GM19043 (cell line): ENCODE measurements at regions not wholly inside any gene's neighbourhood (a gene's known extent, or its start where the extent isn't known, plus 50 kb on each side); places are given as distances from the start of the nearest gene placed in this dataset.

Experiments used
- ATAC-seq: cut with Tn5 transposase; IDR thresholded peaks from one replicate; pipeline ENCODE4 v1.9.1; 2021; ENCODE audit warnings: low read depth; ENCODE audit not compliant: unreplicated experiment

DNA sequence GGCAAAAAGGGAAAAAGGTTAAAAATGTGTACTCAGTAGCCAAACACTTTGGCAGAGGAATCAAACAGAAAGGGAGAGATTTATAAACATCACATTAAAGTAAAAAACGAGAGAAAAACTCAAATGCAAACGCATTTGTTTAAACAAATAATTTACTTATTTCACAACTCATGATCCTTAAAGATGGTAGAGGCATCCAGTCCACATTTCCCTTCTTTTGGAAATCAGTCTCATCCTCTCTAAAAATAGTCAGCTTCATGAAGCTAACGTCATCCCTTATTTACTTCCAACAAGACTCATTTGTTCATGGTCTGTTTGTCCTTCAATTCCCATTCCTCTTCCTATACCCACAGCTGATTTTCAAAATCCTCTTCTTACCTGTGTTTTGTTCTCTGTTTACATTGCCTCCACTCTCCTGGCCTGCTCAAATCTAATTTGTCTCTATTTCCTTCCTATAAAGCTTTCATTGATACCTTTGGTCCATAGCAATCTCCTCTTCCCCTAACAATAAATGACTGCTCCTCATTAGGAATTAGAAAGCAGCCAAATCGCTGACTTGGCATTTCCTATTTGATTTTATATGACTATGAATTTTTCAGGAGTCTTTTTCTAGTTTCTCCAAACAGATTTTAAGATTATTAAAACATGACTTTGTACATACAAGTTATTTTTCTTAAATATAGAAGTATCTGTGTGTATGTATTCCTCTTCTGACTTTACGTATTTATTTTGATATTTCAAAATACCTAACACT is 805.3 kb downstream of the TLE1 start:
- no peak for ATAC-seq

- ATAC-seq = no peak
Observed at GRCh38 chr9:80883426-80883825, 805.9 kb downstream of the TLE1 start.

DNA sequence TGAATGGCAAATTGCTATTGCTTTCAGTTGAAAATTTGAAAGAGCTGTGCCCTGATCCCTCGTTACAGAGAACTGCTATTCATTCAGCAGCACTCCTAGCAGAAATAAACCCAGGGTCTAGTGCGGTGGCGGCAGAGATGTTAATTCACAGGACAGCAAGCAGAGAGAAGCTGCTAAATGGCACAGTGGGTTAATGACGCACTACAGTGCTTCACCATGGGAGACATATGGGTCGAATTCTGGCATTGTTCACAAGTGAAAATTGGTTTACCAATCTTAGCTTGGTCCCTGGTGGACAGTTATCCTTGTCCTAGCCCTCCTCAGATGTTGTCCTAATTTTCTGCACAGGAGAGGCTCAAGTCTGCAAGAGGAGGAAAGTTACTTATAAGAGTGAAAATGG is 807.4 kb downstream of the TLE1 start:
- no peak for ATAC-seq

DNA sequence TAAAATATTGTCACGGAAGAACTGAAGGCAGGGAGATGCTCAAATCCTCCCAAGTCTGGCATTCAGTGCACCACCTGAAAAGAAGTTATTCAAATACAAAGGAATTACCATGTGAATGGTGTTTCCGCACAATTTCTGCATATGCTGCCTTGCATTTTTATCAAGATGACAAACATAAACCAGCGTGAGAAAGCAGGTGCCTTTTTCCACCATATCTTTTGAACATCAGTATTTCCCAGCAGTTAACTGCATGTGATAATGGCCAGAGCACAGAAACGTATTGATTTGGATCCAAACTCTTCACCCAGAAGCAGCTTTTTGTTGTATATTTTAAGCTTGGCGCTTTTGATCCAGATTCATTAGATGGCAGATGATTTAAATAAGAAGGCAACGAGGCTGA is 808.0 kb downstream of the TLE1 start:
- no peak for ATAC-seq

DNA sequence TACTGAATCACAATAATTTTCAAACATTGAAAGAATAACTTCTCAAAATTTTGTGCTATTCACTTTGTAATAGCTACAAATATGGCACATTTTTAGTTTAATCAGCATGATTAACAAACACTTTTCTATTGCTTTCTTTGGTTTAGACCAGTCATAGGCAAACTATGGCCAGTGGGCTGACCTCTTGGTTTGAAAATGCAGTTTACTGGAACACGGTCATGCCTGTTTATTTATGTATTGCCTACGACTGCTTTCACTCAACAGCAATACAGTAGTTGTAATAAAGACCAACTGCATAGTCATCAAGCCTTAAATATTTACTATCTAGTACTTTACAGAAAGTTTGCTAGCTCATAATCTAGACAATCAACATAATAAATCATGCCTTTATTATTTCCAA is 810.8 kb downstream of the TLE1 start:
- ATAC-seq = no peak

- no peak for ATAC-seq
Observed at GRCh38 chr9:80875947-80876346, 813.4 kb downstream of the TLE1 start.

- ATAC-seq = no peak
Observed at GRCh38 chr9:80874276-80874675, 815.1 kb downstream of the TLE1 start.

- ATAC-seq = no peak
Observed at GRCh38 chr9:80873861-80874260, 815.5 kb downstream of the TLE1 start.

GRCh38 chr9:80871596-80871995 is 817.8 kb downstream of the TLE1 start:
- ATAC-seq = no peak

GRCh38 chr9:80867731-80868130 is 821.6 kb downstream of the TLE1 start:
- no peak for ATAC-seq

GRCh38 chr9:80866576-80867227 is 822.6 kb downstream of the TLE1 start:
- no peak for ATAC-seq

- ATAC-seq = no peak
Observed at GRCh38 chr9:80866121-80866520, 823.2 kb downstream of the TLE1 start.

DNA sequence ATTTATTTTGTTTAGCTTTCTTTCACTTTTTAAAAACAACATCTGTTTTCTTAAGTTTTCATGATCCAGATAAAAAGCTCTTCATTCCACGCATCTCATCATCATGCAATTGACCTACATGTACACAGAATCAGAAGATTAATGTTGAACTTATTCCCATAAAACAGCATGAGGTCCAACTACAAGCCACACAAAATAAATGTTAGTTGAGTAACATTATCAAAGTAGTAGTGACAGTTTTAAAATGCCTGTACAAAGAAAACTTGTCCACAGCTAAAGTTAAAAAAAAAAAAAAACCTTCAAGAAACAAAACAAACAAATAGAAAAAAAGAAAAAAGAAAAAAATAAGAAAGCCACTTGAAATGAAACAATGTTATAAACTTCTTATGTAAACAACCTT is 846.3 kb downstream of the TLE1 start:
- no peak for ATAC-seq

DNA sequence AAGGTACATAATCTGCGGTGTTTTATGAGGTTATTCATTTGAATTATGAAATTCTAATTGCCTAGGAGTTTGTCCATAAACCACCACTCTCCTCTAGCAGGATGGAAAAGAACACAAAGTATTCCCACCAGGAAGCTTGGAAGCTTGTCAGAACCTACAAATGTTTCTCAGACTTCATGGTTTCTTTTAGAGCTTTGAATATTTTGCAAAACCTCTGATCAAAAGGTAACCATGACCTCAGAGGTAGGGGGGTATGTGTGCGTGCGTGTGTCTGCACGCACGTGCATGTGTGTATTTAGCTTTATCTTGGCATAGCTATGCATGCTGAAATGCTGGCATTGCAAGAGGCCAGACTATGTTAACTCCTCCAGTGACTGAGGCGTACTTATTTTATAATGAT is 847.0 kb downstream of the TLE1 start:
- no peak for ATAC-seq

- ATAC-seq = no peak
Observed at GRCh38 chr9:80841888-80842287, 847.5 kb downstream of the TLE1 start.

DNA sequence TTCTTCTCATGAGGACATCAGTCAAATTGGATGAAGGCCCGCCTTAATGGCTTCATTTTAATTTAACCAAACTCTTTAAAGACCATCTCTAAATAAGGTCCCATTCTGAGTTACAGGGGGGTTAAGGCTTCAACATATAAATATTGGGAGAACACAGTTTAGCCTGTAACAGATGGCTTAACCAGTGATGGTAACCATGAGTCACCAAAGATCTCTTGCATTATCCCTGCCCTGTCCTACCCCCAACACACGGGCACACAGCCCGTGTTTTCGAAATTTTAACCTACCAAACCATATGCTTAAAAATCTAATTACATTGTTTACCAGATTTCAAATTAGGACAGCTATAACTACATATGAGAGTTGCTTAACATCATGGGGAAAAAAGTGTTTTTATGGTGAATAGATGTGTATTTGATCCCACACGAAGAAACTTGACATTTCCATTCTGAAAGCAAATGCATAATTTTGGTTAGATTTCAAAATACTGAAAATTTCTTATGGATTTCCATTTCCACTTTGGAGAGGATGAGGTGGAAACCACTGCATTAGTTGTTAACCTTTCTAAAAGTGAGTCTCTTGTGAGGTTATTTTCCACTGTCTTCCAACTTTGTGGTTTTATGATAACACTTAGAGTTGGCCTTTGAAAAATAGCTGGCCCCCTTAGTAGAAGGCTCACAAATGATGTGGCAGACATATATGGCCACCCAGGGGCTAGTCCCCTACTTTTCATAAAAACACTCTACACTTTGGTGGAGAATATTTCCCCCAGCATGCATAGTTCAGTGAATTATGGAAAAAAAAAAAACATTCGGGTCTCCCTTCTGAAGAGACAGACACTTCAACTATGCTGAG is 849.3 kb downstream of the TLE1 start:
- ATAC-seq = no peak

DNA sequence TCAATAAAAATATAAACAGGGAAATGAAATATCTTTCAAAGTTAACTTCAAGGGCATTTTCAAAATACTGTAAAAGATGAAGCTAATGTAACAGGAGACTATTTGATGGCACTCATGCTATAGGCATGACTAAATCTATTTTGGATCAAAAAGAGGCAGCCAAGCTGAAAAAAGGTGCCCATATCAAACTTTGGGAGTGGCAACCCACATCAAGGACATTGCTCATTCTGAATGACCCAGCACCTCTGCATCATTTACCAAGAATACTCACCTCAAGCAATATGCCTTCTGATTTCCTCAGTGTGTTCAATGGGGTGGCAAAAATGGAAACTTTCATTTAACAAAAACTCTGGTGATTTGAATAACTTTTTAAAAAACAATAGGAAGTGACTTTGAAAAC is 853.3 kb downstream of the TLE1 start:
- no peak for ATAC-seq

GRCh38 chr9:80831751-80832150 is 857.6 kb downstream of the TLE1 start:
- no peak for ATAC-seq

DNA sequence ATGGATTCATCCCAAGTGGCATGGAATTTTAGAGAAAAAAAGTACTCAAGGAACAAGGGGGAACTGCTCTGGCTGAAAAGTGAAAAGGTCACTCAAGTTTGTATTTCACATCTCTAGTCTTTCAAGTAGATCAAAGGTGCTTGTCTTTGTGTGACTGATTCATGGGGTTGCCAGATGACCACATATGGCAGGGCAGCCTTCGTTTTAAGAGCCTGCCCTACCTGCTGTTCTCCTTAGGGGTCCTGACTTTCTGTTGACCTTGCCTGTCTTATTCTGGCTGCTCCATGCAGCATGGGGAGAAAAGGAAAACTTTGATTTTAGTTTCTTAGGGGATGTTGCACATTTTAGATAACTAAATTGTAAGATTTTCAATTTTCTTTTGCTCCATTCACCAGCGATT is 877.7 kb downstream of the TLE1 start:
- no peak for ATAC-seq

DNA sequence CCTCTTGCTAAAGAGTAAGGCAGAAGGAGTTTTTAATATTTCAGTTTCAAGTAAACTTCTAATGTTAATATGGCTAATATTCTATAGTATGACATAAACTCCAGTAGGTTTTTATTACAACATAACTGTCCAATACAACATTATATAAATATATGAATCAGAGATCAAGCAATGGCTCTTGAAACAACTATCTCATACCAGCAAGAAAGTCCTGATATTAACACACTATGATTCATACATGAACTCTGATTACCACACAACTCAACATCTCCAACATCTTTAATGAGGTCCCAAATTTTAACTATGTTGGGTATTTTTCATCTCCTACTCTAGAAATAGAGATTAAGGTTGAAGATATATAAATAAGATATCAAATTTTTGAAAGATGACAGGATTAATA is 878.3 kb downstream of the TLE1 start:
- no peak for ATAC-seq

GRCh38 chr9:80806671-80807070 is 882.7 kb downstream of the TLE1 start:
- no peak for ATAC-seq

GRCh38 chr9:80804873-80805272 is 884.5 kb downstream of the TLE1 start:
- no peak for ATAC-seq
